HS-27A (cell line): ENCODE measurements at regions not wholly inside any gene's neighbourhood (a gene's known extent, or its start where the extent isn't known, plus 50 kb on each side); places are given as distances from the start of the nearest gene placed in this dataset.
"Not testable (repeated sequence)": the region's sequence is repeated elsewhere in the genome, so short reads cannot be mapped to it uniquely, and the experiment has no call there.

ENCODE experiments used
- DNase-seq: peaks from one replicate; pipeline ENCODE4 v3.0.0-alpha.2; 2012; ENCODE audit warnings: low read depth, missing footprints

DNA sequence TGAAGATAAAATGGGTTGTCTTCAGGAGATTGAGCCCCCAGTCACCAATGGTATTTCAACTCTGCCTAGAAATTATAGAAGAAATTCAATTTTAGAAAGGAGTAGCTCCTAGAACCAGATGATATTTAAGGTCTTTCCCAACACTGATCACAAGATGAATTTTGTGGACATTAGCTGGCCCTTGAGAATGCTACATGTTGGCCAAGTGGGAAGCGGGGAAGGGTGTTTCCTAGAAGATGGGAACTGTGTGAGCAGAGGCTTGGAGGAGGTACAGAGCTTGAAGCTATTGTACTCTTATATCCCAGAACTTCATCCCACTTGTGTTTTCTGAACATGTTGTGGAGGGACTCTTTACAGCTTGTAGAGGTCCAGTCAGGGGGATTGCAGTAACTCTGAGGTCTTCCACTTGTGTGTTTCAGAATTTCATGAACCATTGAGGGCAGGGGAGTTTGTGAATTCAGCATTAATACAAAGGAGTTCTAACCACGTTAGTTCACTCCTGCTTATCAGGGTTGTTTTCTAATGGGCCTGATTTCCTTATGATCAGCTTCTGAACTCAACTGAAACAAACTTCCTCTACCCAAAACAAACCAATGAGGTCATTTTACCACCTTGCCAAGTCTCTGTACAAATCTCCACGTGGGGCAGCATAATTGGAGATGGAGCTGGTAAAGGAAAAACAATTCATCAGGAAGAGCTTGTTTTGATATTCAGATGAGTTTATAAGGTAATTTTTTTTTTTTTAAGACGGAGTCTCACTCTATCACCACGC lies 152.6 kb upstream of the TPM1 start:
- no peak for DNase-seq

GRCh38 chr15:62894322-62895085 lies 148.0 kb upstream of the TPM1 start:
- DNase-seq, result peak; percentile 59

- peak; percentile 74 for DNase-seq
Observed at GRCh38 chr15:62895139-62895866, 147.2 kb upstream of the TPM1 start.

DNA sequence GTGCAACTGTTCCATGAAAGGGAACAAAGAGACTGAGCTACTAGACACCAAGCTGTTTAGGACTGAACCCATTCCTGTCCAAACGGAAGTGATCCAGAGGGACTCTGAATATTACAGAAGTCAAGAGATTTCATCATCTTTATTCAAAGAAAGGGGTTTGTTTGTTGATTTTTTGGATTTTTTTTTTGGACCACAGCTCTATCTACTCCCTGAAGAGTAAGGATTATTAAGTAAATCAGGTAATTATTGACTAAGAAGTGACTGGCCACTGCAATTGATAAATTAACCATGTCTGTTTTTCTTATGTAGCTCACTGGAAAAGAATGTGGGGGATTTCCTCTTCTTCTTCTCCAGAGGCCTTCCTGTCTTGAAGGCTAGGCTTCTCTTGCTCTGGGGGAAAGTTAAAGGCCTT lies 146.6 kb upstream of the TPM1 start:
- DNase-seq, result peak; percentile 79

DNA sequence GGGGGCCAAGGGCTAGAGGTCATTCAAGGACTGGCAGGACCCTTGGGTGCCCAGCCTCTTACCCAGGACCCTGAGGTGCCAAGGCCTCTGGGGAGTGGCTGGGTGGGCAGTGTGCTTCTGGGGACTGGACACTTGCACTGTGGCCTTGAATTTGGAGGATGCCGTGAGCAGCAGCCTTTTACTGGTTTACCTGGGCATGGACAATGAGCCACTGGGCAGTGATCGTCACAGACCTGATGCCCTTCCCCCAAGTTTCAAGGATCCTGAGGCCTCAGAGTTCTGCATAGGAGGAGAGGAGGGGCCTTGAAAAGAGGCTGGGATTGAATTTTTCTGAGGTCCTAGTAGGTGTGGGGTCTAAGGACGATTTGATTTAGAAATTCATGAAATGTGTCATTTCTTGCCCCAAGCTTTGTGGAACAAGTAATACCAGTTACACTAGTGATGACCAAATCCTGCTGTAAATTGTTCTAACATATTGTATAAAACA lies 146.1 kb upstream of the TPM1 start:
- no peak for DNase-seq

DNA sequence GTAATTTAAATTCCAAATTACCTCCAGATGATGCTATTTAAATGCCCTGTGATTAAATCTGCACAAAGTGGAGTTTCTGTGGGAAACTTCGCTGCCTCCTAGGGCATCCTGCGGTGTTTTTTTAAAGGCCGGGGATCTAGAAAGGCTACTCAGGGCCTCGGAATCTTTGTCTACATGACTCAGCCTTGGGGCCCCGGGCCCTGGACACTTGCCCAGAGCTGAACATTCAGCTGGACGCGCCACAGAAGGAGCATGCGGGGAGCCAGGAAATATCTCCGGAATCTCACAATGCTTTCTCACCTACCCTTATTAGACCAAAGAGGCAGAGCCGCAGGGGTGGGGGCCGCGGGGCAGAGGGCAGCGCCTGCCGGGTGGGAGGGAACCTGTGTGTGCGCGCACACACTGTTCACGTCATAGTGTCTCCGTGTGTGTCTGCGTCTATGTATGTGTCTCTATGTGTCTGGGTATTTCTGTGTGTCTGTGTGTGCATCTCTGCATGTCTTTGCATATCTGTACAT lies 145.5 kb upstream of the TPM1 start:
- peak; percentile 100 for DNase-seq

DNA sequence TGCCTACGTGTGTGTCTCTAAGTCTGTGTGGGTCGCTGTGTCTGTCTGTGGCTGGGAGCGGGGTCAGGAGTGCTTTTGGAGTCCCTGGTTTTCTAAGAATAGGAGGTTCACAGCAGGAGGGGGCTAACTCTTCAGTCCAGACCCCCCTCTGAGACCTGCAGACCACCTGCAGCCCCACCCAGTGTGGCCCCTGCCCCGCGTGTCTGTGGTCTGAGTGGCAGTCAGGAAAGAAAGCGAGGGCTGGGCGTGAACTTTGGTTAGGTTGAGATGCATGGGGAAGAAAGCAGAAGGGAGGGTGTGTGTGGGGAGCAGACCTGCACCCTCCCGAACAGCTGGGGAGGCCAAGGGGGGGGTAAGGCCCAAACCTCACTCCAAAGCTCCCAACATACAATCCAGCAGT lies 144.9 kb upstream of the TPM1 start:
- DNase-seq, result no peak

GRCh38 chr15:62899090-62899493 lies 143.5 kb upstream of the TPM1 start:
- no peak for DNase-seq

DNA sequence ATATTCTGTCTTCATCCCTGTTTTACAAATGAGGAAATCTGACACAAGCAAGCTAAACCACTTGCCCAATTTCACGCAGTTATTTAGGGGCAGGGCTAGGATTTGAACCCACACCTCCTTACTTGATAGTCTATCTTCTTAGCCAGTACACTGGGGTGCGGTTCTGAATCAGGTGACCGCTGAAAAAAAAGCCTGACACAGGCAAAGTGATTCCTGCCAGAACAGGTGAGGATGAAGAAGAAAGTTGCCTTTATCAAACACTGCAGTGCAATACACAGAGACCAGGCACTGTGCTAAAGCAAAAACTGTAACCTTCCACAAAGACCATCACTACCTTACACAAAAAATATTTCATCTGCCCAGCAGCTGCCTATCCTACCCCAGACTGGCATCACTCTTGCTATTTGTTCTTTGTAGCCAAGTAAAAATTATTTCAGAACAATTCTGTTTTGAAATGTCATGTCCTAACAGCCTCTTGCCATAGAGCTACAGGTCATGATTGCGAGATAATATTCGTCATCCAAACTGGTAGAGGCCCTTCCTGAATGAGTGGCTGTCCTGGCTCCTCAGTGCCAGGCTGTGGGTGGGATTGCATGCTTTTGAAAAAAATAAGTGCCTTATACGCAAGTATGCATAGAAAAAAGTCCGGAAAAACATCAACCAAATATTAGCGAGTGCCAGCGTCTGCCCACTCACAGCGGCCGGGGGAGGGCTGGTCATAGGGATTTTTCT lies 142.3 kb upstream of the TPM1 start:
- no peak for DNase-seq

DNA sequence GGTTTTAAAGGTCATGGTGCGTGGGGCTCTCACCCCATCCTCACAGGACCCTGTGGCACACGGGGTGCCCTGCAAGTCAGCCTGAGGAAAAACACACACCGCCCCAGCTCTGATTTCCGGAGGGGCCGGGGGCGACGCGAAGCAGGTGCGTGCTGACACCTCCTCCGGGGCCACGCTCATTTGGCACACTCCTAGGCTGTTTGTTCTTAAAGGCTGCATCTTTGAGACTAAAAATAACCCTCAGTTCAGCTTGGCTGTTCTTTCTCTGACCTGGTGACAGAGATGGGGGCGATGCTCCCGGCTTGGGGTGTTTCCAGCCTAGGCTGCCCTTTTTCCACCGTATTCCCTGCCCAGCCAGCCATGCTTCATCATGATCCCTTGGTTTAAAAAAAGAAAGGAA lies 141.5 kb upstream of the TPM1 start:
- no peak for DNase-seq

DNA sequence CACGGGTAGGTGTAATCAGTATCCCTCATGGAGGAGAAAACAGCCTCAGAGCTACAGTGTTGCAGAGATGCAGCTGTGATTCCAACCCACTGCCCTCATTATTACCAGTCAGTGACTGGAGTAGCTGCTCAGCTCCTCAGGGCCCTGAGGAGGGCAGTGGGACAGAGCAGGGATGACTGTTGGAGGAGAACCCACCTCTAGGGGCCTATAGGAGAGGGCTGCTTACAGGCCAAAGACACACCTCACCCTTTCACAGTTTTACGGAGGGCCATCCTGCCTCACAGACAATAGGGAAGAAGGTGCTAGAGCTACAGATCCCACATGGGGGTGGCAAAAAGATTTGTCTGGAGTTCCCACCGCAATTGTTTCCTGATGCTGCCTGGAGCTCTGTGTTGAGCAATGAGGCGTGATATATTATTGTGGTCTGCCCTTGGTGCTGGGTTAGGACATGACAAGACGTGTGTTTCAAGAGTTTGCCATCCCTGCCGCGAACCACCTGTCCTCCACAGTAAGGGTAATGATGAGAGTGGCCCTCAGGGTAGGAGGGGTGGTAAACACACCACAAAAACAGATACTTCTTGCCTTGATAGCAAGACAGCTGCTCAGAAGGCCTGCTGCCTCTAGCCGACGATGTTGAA lies 140.5 kb upstream of the TPM1 start:
- no peak for DNase-seq

DNA sequence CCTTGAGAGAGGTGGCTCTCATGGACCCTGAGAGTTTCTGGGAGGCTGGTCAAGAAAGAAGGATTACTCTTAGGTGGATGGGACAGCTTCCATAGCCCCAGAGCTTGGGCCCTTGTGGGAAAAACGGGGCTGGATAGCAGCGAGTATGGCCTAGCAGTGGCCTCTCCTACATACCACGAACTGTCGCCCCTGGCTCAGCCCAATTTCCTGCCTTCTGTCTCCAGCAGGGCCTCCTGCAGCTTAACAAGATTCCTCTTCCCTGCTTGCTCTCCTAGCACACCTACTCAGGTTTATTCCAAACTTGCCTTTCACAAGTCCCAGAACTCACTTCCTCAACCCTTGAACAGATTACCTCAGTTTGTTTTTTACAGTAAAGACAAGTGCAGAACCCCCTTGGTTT lies 139.7 kb upstream of the TPM1 start:
- DNase-seq, result no peak

DNA sequence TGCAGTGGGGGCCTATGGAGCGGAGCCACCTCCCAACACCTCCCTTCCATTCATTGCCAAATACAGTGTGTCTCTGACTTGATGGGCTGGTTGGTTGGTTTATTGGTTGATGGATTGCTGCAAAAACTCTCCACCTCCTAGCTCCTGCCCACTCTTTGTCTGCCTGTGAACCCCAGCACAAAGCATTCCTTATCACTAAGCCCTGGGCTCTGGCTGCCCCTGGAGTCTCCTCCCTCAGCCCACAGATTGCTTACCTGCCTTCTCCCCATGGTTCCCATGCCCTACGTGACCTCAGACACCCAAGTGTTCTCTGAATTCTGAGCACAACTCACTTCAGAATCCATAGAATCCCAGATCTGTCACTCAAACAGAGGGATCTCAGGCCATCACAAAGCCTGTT lies 139.1 kb upstream of the TPM1 start:
- no peak for DNase-seq

GRCh38 chr15:62904041-62904910 lies 138.3 kb upstream of the TPM1 start:
- no peak for DNase-seq

GRCh38 chr15:62906627-62907026 lies 135.9 kb upstream of the TPM1 start:
- no peak for DNase-seq

DNA sequence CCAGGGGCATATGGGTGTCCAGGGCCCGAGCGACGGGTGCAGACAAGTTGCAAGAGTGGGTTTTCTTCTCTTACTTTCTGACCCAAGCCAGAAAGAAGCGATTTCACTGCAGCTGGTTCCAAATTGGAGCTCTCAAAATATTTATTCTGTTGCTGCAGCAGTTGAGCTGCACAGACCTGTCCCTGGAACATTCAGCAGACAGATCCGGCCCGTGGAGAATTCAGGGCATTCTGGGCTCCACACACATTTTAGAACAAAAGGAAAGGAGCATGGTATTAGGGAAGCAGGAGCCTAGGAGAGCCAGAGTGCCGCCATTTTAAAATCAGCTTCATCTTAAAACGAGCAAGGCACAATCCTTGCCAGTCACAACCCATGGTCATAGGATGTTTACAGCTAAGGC lies 135.3 kb upstream of the TPM1 start:
- no peak for DNase-seq

DNA sequence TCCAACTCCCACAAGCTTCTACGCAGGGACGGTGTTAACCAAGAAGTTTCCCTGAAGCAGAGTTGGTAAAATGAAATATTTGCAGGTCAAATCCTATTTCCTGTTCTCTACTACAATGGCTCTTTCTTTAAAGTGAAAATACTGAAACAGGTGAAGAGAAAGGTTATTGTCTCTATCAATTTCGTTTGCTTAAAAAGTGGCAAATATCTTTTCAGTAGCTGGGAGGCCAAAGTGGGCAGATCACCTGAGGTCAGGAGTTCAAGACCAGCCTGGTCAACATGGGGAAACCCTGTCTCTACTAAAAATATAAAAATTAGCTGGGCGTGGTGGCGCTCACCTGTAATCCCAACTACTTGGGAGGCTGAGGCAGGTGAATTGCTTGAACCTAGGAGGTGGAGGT lies 134.2 kb upstream of the TPM1 start:
- not testable (repeated sequence) for DNase-seq

GRCh38 chr15:62909257-62909656 lies 133.3 kb upstream of the TPM1 start:
- DNase-seq, result no peak

DNA sequence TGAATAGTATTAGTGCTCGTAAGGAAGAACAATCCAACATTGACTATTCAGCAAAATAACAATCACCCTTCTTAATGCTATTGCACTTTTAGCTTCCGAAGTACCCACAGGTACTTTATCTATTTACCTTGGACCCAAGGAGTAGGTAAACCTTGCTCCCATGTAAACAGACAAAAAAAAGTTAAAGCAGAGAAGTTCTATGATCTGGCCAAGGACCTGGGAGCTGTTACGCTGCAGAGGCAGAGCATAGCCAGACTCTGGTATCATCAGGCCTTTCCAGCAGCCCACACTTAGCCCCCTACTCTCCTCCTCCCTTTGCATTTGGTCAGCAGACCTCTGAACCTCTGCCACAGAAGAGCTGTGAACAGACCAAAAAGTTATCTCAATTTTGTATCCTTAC lies 130.3 kb upstream of the TPM1 start:
- no peak for DNase-seq

- DNase-seq, result no peak
Observed at GRCh38 chr15:62912808-62913207, 129.7 kb upstream of the TPM1 start.
